Islet precursor cell (in vitro differentiated cells): ENCODE measurements at regions not wholly inside any gene's neighbourhood (a gene's known extent, or its start where the extent isn't known, plus 50 kb on each side); places are given as distances from the start of the nearest gene placed in this dataset.
"Not testable (repeated sequence)": the region's sequence is repeated elsewhere in the genome, so short reads cannot be mapped to it uniquely, and the experiment has no call there.

Source experiments
- DNase-seq: peaks from one replicate; pipeline ENCODE4 v3.0.0-alpha.2; 2018

GRCh38 chr6:84579404-84579803, 185.0 kb downstream of the TBX18 start:
- no peak for DNase-seq

GRCh38 chr6:84576029-84576428, 188.4 kb downstream of the TBX18 start:
- DNase-seq, result no peak

- DNase-seq, result no peak
These were observed 189.1 kb downstream of the TBX18 start for GRCh38 chr6:84575264-84575663.

GRCh38 chr6:84569882-84570281, 194.5 kb downstream of the TBX18 start:
- DNase-seq, result no peak

GRCh38 chr6:84568971-84569370, 195.4 kb downstream of the TBX18 start:
- no peak for DNase-seq

GRCh38 chr6:84565718-84566117, 198.7 kb downstream of the TBX18 start:
- DNase-seq, result not testable (repeated sequence)

- DNase-seq, result no peak
These were observed 203.7 kb downstream of the TBX18 start for GRCh38 chr6:84560436-84561390.

GRCh38 chr6:84556541-84557335, 207.7 kb downstream of the TBX18 start:
- DNase-seq, result no peak

- DNase-seq, result no peak
These were observed 209.7 kb downstream of the TBX18 start for GRCh38 chr6:84554706-84555105.

GRCh38 chr6:84554074-84554473, 210.3 kb downstream of the TBX18 start:
- DNase-seq, result no peak

GRCh38 chr6:84553527-84553926, 210.9 kb downstream of the TBX18 start:
- DNase-seq, result no peak

- DNase-seq, result no peak
These were observed 212.6 kb downstream of the TBX18 start for GRCh38 chr6:84551797-84552196.

GRCh38 chr6:84549917-84550316, 214.5 kb downstream of the TBX18 start:
- DNase-seq, result no peak

- DNase-seq, result no peak
These were observed 217.0 kb downstream of the TBX18 start for GRCh38 chr6:84547341-84547801.

GRCh38 chr6:84546427-84546914, 217.9 kb downstream of the TBX18 start:
- no peak for DNase-seq

GRCh38 chr6:84539122-84539856, 225.1 kb downstream of the TBX18 start:
- DNase-seq, result no peak

GRCh38 chr6:84536885-84537638, 227.3 kb downstream of the TBX18 start:
- DNase-seq, result no peak

GRCh38 chr6:84528201-84528600, 236.2 kb downstream of the TBX18 start:
- no peak for DNase-seq

GRCh38 chr6:84526631-84527030, 237.8 kb downstream of the TBX18 start:
- no peak for DNase-seq

- no peak for DNase-seq
These were observed 238.5 kb downstream of the TBX18 start for GRCh38 chr6:84525907-84526306.

- DNase-seq, result no peak
These were observed 239.8 kb downstream of the TBX18 start for GRCh38 chr6:84524636-84525035.

- DNase-seq, result no peak
These were observed 242.3 kb downstream of the TBX18 start for GRCh38 chr6:84522135-84522549.
